HG02943 (cell line): ENCODE measurements at regions not wholly inside any gene's neighbourhood (a gene's known extent, or its start where the extent isn't known, plus 50 kb on each side); places are given as distances from the start of the nearest gene placed in this dataset.

Experiments used
- ATAC-seq: cut with Tn5 transposase; IDR thresholded peaks from one replicate; pipeline ENCODE4 v1.9.1; 2021; ENCODE audit warnings: mild to moderate bottlenecking, low read depth, moderate library complexity; ENCODE audit not compliant: unreplicated experiment

GRCh38 chr12:24725616-24726015 is 223.3 kb downstream of the BCAT1 start:
- ATAC-seq = no peak

- no peak for ATAC-seq
Observed at GRCh38 chr12:24724814-24725213, 224.1 kb downstream of the BCAT1 start.

GRCh38 chr12:24723759-24724158 is 225.1 kb downstream of the BCAT1 start:
- ATAC-seq = no peak

- no peak for ATAC-seq
Observed at GRCh38 chr12:24721191-24721590, 227.7 kb downstream of the BCAT1 start.

GRCh38 chr12:24719293-24719721 is 229.6 kb downstream of the BCAT1 start:
- ATAC-seq = peak; percentile 83

DNA sequence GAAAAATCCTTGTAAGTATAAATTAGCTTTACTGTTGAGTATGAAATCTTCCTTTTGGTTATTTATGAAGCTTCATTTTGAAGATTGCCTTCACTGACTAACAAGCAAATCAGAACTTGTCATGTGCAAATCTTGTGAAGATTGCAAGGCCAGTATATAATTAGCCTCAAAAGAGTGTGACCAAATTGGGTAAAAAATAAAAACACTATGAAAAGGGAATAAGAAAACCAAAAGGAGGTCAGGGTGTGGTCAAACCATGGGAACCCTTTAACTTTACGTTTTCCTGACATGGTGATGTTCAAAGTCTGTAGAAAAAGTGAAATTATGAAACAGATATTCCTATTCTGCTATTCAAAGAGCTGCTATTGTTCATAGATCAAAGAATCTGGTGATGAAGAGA is 230.3 kb downstream of the BCAT1 start:
- no peak for ATAC-seq

- no peak for ATAC-seq
Observed at GRCh38 chr12:24714237-24714636, 234.7 kb downstream of the BCAT1 start.

DNA sequence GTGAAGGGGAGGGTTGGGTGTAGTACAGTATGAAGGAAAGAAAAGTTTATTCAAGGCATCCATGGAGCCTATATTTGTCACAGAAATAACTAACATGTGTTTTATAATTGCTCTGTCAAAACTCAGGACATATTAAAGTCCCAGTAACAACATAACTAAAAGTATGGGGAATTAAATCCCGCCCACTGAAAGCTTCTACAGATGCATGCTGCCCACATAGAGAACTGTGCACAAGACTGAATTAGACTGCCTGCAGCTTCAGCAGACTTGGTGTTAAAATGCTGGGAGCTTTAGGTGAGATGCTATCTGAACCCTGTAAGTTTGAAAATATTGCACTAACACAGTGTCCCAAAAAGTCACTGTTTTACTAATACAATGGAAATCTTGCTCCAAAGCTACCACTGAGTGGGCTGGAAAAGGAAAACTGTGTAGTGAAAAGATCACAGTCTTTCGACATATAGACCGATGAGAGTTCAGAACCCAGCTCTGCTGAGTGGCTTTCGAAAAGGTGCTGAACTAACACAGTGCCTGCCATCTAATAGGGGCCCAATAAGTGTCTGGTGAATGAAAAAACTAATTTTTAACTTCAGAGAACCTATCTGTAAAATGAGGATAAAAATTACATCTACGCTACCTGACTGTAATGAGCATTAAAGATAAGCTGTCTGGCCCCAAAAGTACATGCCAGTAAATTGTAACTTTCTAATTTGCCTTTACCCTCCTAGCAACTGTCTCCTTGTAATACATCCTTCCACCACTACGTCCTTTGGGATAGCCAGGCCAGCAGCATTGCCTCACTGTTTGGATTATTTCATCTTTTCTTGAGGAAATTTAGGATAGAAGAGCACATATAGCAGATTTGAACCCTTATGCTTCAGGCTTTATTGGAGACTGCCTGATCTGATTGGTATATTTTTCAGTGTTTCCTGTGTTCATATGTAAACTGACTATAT is 237.6 kb downstream of the BCAT1 start:
- ATAC-seq = no peak

GRCh38 chr12:24709216-24709615 is 239.7 kb downstream of the BCAT1 start:
- ATAC-seq = no peak

- no peak for ATAC-seq
Observed at GRCh38 chr12:24708718-24709117, 240.2 kb downstream of the BCAT1 start.

DNA sequence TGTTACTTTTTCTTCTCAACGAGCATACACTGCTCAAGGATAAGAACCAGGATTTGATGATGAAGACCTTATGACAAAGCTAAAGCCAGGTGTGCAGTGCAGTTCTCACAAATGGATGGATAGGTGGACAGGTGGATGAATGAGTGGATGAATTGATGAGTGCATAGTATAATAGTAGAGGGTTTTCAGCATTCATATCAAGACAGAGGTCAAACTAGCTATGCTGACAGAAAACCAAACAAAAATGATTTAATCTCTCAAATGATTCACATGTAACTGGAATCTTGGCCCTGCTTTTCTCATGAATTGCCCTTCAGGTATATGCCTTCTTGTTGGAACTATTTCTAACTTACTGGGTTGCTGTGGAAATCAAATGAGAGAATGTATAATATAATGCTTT is 240.9 kb downstream of the BCAT1 start:
- no peak for ATAC-seq

- ATAC-seq = no peak
Observed at GRCh38 chr12:24707334-24707733, 241.6 kb downstream of the BCAT1 start.

DNA sequence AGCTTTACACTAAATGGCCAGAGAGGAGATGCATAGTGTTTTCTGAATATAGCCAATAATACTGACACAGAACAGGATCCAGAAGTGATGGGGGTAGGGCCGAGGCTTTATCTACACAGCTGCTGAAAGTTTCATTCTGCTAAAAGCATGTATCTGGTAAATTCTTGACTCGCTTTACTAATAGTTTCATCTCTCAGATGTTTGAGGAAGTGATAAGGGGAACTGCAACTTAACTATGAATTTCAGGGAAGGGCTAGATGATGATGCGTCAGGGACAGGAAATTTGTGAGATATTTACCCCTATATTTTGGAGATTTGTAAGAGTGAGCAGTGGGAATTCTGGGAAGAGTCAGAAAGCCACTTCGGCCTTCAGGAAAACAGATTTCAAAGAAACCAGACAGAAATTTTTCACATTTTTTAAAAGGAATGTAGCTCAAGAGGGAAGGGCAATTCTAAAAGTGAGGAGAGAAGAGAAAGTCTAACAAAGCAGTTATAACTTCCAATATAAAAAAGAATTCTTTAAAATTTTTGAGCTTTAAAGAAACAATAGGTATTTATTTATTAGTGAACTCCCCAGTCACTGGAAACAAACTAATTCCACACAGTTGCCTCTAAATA is 243.1 kb downstream of the BCAT1 start:
- ATAC-seq = peak; percentile 99

GRCh38 chr12:24705216-24705615 is 243.7 kb downstream of the BCAT1 start:
- ATAC-seq = no peak

- no peak for ATAC-seq
Observed at GRCh38 chr12:24701343-24701742, 247.6 kb downstream of the BCAT1 start.

GRCh38 chr12:24698972-24699371 is 249.9 kb downstream of the BCAT1 start:
- ATAC-seq = no peak

DNA sequence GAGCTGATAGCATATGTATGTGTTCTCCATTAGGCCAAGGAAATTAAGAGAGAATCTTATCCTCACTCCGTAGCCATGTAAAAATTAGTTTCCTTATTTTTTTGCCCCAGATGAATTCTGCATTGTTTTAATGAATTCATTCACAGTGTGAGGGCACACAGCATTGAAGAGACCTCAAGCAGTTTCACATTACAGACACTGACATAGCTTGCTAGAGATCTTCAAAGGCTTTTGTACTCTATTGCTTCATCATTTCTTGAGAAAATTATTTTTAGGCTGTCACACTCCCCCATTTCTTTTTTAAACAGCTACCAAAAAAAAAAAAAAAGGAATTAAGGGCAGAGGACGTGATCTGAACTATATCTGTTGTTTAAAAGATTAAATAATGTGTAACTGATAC is 251.1 kb downstream of the BCAT1 start:
- ATAC-seq = no peak

GRCh38 chr12:24697295-24697694 is 251.6 kb downstream of the BCAT1 start:
- ATAC-seq = no peak

DNA sequence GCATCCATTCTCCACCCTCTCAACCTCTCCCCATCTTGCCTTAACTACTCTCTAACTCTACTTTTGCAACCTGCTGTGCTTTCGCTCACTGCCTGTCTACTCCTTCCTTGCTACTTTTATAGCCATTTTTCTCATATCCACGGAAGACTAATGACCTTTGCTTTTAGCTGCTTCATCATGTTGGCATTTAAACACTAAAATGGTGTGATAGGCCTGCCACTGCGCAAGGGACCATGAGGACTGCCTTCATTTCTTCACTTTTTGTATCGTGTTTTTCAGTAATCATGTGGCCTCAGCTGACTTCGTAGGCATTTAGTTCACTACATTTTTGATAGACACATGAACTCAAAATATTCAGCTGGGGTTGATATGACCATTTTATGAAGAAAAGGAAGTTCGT is 252.1 kb downstream of the BCAT1 start:
- no peak for ATAC-seq

DNA sequence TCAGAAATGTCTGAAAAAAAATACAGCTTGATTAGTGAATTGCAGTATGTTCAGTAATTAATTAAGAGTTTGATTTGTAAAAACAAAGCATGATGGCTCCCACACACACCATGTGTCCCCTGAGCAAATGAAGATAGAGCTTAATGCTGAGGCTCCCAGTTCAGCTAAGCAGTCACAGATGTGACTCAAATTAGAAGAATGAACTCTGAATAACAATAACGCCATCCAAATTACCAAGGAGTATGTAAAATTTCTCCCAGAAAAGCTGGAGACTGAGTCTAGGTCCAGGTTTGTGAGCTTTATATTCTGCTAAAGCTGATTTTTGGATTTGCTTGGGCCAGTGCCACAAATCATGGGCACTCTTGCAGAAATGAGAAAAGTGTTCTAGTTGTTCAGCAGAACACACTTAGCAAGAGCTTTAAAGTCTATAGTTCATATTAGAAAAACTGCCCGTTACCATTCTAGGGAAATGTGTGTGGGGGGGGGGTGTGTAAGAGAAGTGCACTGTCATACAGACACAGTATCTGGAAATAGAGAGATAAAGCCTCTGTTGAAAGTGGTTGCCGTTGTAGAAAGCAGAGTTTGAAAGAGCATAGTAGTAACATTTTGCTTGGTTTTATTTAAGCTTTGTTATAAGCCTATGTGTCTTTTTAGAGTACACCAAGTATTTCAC is 253.1 kb downstream of the BCAT1 start:
- no peak for ATAC-seq

DNA sequence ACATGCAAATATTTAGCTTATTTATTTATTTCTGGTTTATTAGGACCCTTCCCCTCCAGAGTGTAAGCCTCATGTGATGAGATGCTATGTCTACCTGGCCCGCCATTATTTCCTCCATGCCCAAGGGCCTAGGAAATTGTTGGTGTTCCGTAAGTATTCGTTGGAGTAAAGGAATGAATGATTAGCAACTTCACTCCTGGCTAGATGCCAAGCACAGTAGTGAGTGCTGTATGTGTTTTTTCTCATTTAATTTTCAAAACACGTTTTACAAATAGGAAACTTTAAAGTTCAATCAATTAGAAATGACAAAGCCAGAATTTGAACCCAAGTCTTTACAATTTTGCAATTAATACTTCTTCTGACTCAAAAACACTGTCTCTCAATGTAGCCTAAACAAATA is 253.8 kb downstream of the BCAT1 start:
- ATAC-seq = no peak
